IMR-90 (cell line): ENCODE measurements at regions not wholly inside any gene's neighbourhood (a gene's known extent, or its start where the extent isn't known, plus 50 kb on each side); places are given as distances from the start of the nearest gene placed in this dataset.

Experiments
- ATAC-seq: fragments of 200-7000 bp; cut with Tn5 transposase; 2 replicates; pipeline ENCODE4 v1.9.1; 2020; ENCODE audit warnings: low read depth, mild to moderate bottlenecking, moderate library complexity
- BruUV-seq: library from RNA; stranded (reverse); fragments of 400-500 nt; replicated peaks from 2 replicates; lab custom pipeline; 2021; lab: Mats Ljungman, UMichigan
- CTCF ChIA-PET: fragments of 300-600 bp; formaldehyde crosslinking; extraction: SDS; loops from one replicate; lab custom pipeline; 2021; ENCODE audit warnings: antibody characterized with exemption; lab: Yijun Ruan, JAX
- POLR2A ChIA-PET: fragments of 300-600 bp; sonication (Branson Sonifier 250); formaldehyde crosslinking; loops from one replicate; lab custom pipeline; 2022; ENCODE audit warnings: antibody characterized with exemption; ENCODE audit not compliant: unreplicated experiment; lab: Charles Lee
- DNase-seq: peaks from one replicate; pipeline ENCODE4 v3.0.0; 2013
- H2AFZ ChIP-seq: replicated peaks from 2 replicates; pipeline ENCODE3; 2013; ENCODE audit warnings: low read length, mild to moderate bottlenecking; ENCODE audit not compliant: poor library complexity
- H2AK5ac ChIP-seq: 2 replicates; pipeline ENCODE4 v1.6.1; 2013; ENCODE audit warnings: low read depth, low read length, inconsistent platforms
- H2AK9ac ChIP-seq: replicated peaks from 2 replicates; pipeline ENCODE3; 2013; ENCODE audit warnings: mild to moderate bottlenecking, low read depth, low read length, moderate library complexity; ENCODE audit not compliant: poor library complexity
- H2BK120ac ChIP-seq: 2 replicates; pipeline ENCODE4 v1.6.1; 2013; ENCODE audit warnings: low read depth, low read length, inconsistent platforms
- H2BK15ac ChIP-seq: 3 replicates; pipeline ENCODE4 v1.6.1; 2013; ENCODE audit warnings: low read depth, low read length, inconsistent platforms
- H2BK20ac ChIP-seq: 2 replicates; pipeline ENCODE4 v1.6.1; 2013; ENCODE audit warnings: low read depth, mild to moderate bottlenecking, inconsistent platforms, low read length, moderate library complexity
- H2BK5ac ChIP-seq: 2 replicates; pipeline ENCODE4 v1.6.1; 2013; ENCODE audit warnings: mild to moderate bottlenecking, low read depth, low read length, inconsistent platforms; ENCODE audit not compliant: poor library complexity, severe bottlenecking
- H3K14ac ChIP-seq: replicated peaks from 2 replicates; pipeline ENCODE4 v1.6.1; 2013; ENCODE audit warnings: low read depth, low read length, inconsistent platforms
- H3K18ac ChIP-seq: 2 replicates; pipeline ENCODE4 v1.6.1; 2013; ENCODE audit warnings: low read depth, low read length, control low read depth
- H3K23ac ChIP-seq: 2 replicates; pipeline ENCODE4 v1.6.1; 2013; ENCODE audit warnings: low read depth, low read length, inconsistent platforms
- H3K27ac ChIP-seq: 2 replicates; pipeline ENCODE4 v1.5.1; 2013; ENCODE audit warnings: mild to moderate bottlenecking, control low read depth, low read length; ENCODE audit not compliant: insufficient read depth
- H3K27me3 ChIP-seq: 2 replicates; pipeline ENCODE4 v1.6.1; 2013; ENCODE audit warnings: low read length; ENCODE audit not compliant: control insufficient read depth, insufficient read depth
- H3K36me3 ChIP-seq: 2 replicates; pipeline ENCODE4 v1.6.1; 2013; ENCODE audit warnings: low read length, mixed read lengths; ENCODE audit not compliant: control insufficient read depth, insufficient read depth
- H3K4ac ChIP-seq: 2 replicates; pipeline ENCODE4 v1.6.1; 2013; ENCODE audit warnings: low read depth, low read length, inconsistent platforms
- H3K4me1 ChIP-seq: 2 replicates; pipeline ENCODE4 v1.6.1; 2013; ENCODE audit warnings: low read length, mixed read lengths; ENCODE audit not compliant: control insufficient read depth, insufficient read depth
- H3K4me2 ChIP-seq: 2 replicates; pipeline ENCODE4 v1.6.1; 2013; ENCODE audit warnings: low read depth, mild to moderate bottlenecking, control low read depth, low read length, moderate library complexity
- H3K4me3 ChIP-seq: 2 replicates; pipeline ENCODE4 v1.5.1; 2013; ENCODE audit warnings: low read depth, mild to moderate bottlenecking, control low read depth, low read length, moderate library complexity; ENCODE audit not compliant: insufficient read depth
- H3K56ac ChIP-seq: 2 replicates; pipeline ENCODE4 v1.6.1; 2013; ENCODE audit warnings: low read length, inconsistent platforms; ENCODE audit not compliant: insufficient read depth; ENCODE audit errors: extremely low read depth
- H3K79me1 ChIP-seq, 2 experiments: 2 replicates each; pipeline ENCODE4 v1.6.1; 2013; ENCODE audit warnings: low read length in 2 of 2, inconsistent platforms in 1 of 2, low read depth in 1 of 2
- H3K9ac ChIP-seq: 2 replicates; pipeline ENCODE4 v1.6.1; 2013; ENCODE audit warnings: low read depth, low read length, control low read depth
- H3K9me1 ChIP-seq: 2 replicates; pipeline ENCODE4 v1.6.1; 2013; ENCODE audit warnings: low read length, inconsistent platforms; ENCODE audit not compliant: insufficient read depth
- H3K9me3 ChIP-seq: 2 replicates; pipeline ENCODE4 v1.6.1; 2013; ENCODE audit warnings: low read length; ENCODE audit not compliant: control insufficient read depth, insufficient read depth
- H4K20me1 ChIP-seq: 2 replicates; pipeline ENCODE4 v1.6.1; 2013; ENCODE audit warnings: low read length, inconsistent platforms; ENCODE audit not compliant: insufficient read depth
- H4K5ac ChIP-seq: 2 replicates; pipeline ENCODE4 v1.6.1; 2013; ENCODE audit warnings: mild to moderate bottlenecking, low read depth, low read length, control low read depth
- H4K8ac ChIP-seq, 2 experiments: 2 replicates each; pipeline ENCODE4 v1.6.1; 2013; ENCODE audit warnings: low read depth in 2 of 2, low read length in 2 of 2, control low read depth in 1 of 2, inconsistent platforms in 1 of 2
- H4K91ac ChIP-seq: 2 replicates; pipeline ENCODE4 v1.6.1; 2013; ENCODE audit warnings: low read depth, low read length, inconsistent platforms; ENCODE audit not compliant: insufficient read depth
- FOS ChIP-seq: fragments of 150-350 bp; IDR thresholded peaks from 2 replicates; pipeline ENCODE4 v1.6.1; 2016; ENCODE audit warnings: low read depth, low read length
- MAZ ChIP-seq: IDR thresholded peaks from 2 replicates; pipeline ENCODE4 v1.6.1; 2012; ENCODE audit warnings: low read depth, mild to moderate bottlenecking, low read length, improper control_type of control experiment, moderate library complexity, borderline replicate concordance
- RCOR1 ChIP-seq: IDR thresholded peaks from 2 replicates; pipeline ENCODE4 v1.6.1; 2012; ENCODE audit warnings: mild to moderate bottlenecking, low read length, improper control_type of control experiment; ENCODE audit not compliant: insufficient replicate concordance
- SMC3 ChIP-seq: fragments of 150-350 bp; IDR thresholded peaks from 2 replicates; pipeline ENCODE4 v1.6.1; 2016; ENCODE audit warnings: low read depth, mild to moderate bottlenecking, antibody characterized with exemption, low read length, moderate library complexity
- WGBS, 2 experiments: methylation state at CpG; one replicate each; pipeline versions ENCODE4 v1.1.5 to v1.1.7; 2013; ENCODE audit warnings: missing lambda C conversion rate in 2 of 2; ENCODE audit not compliant: insufficient read length in 1 of 2; ENCODE audit errors: extremely low coverage in 2 of 2; 5-methylcytosine and 5-hydroxymethylcytosine counted together
- dilution Hi-C: fragments of 300-500 bp; cut with HindIII; formaldehyde crosslinking; loops from one replicate; pipeline ENCODE4 v1.14.3; 2018; ENCODE audit warnings: low sequenced_read_pairs; ENCODE audit not compliant: unreplicated experiment
- in situ Hi-C: fragments of 300-500 bp; cut with MboI; formaldehyde crosslinking; loops from 3 replicates; pipeline ENCODE4 v1.14.3; 2019; ENCODE audit warnings: low sequenced_read_pairs, inconsistent platforms, mixed read lengths
- intact Hi-C: fragments of 100-400 bp; cut with micrococcal nuclease; formaldehyde crosslinking; loops from 2 replicates; pipeline ENCODE4 v1.10.0; 2022
- TF ChIP-seq, protein P1 (sequence below): conservative IDR thresholded peaks from 2 replicates; pipeline ENCODE4 v1.5.1; 2012; ENCODE audit warnings: mild to moderate bottlenecking, low read depth, low read length, improper control_type of control experiment
- TF ChIP-seq, protein P2 (sequence below): fragments of 150-350 bp; IDR thresholded peaks from 2 replicates; pipeline ENCODE4 v1.6.1; 2017; ENCODE audit warnings: mild to moderate bottlenecking, antibody characterized with exemption, low read length, low read depth

DNA sequence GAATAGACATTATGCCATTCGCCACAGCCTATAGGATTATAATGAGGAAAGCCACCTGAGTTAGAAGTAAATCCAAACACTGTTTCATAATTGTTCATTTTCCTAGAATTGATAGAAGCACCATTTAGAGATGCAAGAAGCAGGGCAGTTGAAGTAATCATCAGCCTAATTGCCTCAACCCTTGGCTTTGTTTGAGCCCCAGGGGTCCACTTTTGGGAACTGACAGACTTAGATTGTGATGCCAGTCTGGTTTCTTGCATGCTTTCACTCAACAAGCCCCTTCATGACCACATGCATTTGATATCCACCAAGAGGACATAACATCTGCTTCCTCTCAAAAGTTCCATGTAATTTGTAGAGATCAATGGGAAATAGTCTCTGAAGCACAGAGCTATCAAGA is 97.2 kb upstream of the COL8A1 start:
- no peak overlapping the region for H3K4me2 ChIP-seq
- H4K5ac ChIP-seq = no peak overlapping the region
- no peak overlapping the region for H2BK120ac ChIP-seq
- no peaks in the 10 kb centered on the region for H3K79me1 ChIP-seq
- no peaks in the 10 kb centered on the region for H4K20me1 ChIP-seq
- intact Hi-C loops (no loop called here), dilution Hi-C loops (no loop called here), in situ Hi-C loops (no loop called here)
- no peaks in the 10 kb centered on the region for H3K27me3 ChIP-seq
- no peak overlapping the region for H3K56ac ChIP-seq
- TF ChIP-seq FOS (no peak), RCOR1 (no peak), MAZ (no peak), SMC3 (no peak)
- TF ChIP-seq, protein P1, sequence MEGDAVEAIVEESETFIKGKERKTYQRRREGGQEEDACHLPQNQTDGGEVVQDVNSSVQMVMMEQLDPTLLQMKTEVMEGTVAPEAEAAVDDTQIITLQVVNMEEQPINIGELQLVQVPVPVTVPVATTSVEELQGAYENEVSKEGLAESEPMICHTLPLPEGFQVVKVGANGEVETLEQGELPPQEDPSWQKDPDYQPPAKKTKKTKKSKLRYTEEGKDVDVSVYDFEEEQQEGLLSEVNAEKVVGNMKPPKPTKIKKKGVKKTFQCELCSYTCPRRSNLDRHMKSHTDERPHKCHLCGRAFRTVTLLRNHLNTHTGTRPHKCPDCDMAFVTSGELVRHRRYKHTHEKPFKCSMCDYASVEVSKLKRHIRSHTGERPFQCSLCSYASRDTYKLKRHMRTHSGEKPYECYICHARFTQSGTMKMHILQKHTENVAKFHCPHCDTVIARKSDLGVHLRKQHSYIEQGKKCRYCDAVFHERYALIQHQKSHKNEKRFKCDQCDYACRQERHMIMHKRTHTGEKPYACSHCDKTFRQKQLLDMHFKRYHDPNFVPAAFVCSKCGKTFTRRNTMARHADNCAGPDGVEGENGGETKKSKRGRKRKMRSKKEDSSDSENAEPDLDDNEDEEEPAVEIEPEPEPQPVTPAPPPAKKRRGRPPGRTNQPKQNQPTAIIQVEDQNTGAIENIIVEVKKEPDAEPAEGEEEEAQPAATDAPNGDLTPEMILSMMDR = no peak
- TF ChIP-seq, protein P2, sequence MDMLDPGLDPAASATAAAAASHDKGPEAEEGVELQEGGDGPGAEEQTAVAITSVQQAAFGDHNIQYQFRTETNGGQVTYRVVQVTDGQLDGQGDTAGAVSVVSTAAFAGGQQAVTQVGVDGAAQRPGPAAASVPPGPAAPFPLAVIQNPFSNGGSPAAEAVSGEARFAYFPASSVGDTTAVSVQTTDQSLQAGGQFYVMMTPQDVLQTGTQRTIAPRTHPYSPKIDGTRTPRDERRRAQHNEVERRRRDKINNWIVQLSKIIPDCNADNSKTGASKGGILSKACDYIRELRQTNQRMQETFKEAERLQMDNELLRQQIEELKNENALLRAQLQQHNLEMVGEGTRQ = no peak
- no peak overlapping the region for H3K14ac ChIP-seq
- no peaks in the 10 kb centered on the region for H3K36me3 ChIP-seq
- peaks cover 8% of the 10 kb centered on the region; the same call in 1 of the 2 replicates for H3K9me1 ChIP-seq
- peak overlapping the region; percentile 21; the same call in 1 of the 2 replicates for H2BK20ac ChIP-seq
- H3K9me3 ChIP-seq = no peaks in the 10 kb centered on the region; the same call in 1 of the 2 replicates
- H2BK15ac ChIP-seq = no peak overlapping the region
- no peak for ATAC-seq
- no peak overlapping the region for H4K91ac ChIP-seq
- H2AK9ac ChIP-seq = no peak overlapping the region
- no peak overlapping the region for H3K18ac ChIP-seq
- no peak overlapping the region for H3K27ac ChIP-seq
- H3K4me1 ChIP-seq = peaks cover 9% of the 10 kb centered on the region
- WGBS, 2 experiments = no CpG with 5 or more reads among the region's 1 CpG
- H4K8ac ChIP-seq = no peak overlapping the region
- H3K4ac ChIP-seq = no peak overlapping the region
- ChIA-PET POLR2A (no interaction called here), CTCF (interaction anchor here (0.6 kb wide), 1 partner anchor 96 kb away, joined by 3 read pairs; no protein-coding TSS in a partner anchor)
- H3K4me3 ChIP-seq = no peak overlapping the region
- no peak overlapping the region for H3K23ac ChIP-seq
- no peak for DNase-seq
- no peak overlapping the region for H3K9ac ChIP-seq
- BruUV-seq = no TSS peak
- no peak overlapping the region for H2AK5ac ChIP-seq
- H2BK5ac ChIP-seq = no peak overlapping the region
- H2AFZ ChIP-seq = no peak overlapping the region
